ENCODE measurements at regions not wholly inside any gene's neighbourhood (a gene's known extent, or its start where the extent isn't known, plus 50 kb on each side); places are given as distances from the start of the nearest gene placed in this dataset.

- no peak for TF ChIP-seq EZH2phosphoT487 (IDR thresholded peaks at IDR 0.05)
- TF ChIP-seq CTCF (IDR thresholded peaks at IDR 0.05), result no peak
- no peak for TF ChIP-seq EZH2 (IDR thresholded peaks at IDR 0.05)
- Histone ChIP-seq H3K9me3 (ENCODE audit: low read depth) (no peaks in the 10 kb centered on the region), H3K27me3 (peaks cover 5% of the 10 kb centered on the region), H3K9ac (no peak overlapping the region), H3F3A (ENCODE audit: low read depth) (peaks cover 30% of the 10 kb centered on the region), H3K27ac (no peak overlapping the region), H3K4me2 (no peak overlapping the region), H4K20me1 (ENCODE audit: low read depth) (peaks cover 11% of the 10 kb centered on the region), H2AFZ (replicated peaks) (no peak overlapping the region), H3K79me2 (ENCODE audit: low read depth) (no peaks in the 10 kb centered on the region), H3K4me3 (no peak overlapping the region), H3K4me1 (peaks cover 29% of the 10 kb centered on the region), H3K36me3 (no peaks in the 10 kb centered on the region)
- Mint-ChIP-seq H3K4me3 (no peak overlapping the region), H3K27ac (no peak overlapping the region), H3K27me3 (ENCODE audit: insufficient read depth, low read depth) (peaks cover 9% of the 10 kb centered on the region), H3K36me3 (no peaks in the 10 kb centered on the region), H3K4me1 (peaks cover 9% of the 10 kb centered on the region), H3K9me3 (peaks cover 2% of the 10 kb centered on the region)
- DNase-seq (ENCODE audit: low spot score), result no peak
These were observed 157.1 kb downstream of the TLE1 start for GRCh38 chr9:81532251-81532650.

- Mint-ChIP-seq H3K4me3 (no peak overlapping the region), H3K36me3 (no peaks in the 10 kb centered on the region), H3K27me3 (ENCODE audit: insufficient read depth, low read depth) (peaks cover 8% of the 10 kb centered on the region), H3K9me3 (peaks cover 2% of the 10 kb centered on the region), H3K4me1 (peaks cover 8% of the 10 kb centered on the region), H3K27ac (no peak overlapping the region)
- no peak overlapping the region for H3K4me2 ChIP-seq
- H3K27me3 ChIP-seq, result no peaks in the 10 kb centered on the region
- peaks cover 23% of the 10 kb centered on the region for H3K4me1 ChIP-seq
- H3K36me3 ChIP-seq, result no peaks in the 10 kb centered on the region
- H3K79me2 ChIP-seq (ENCODE audit: low read depth), result no peaks in the 10 kb centered on the region
- H3K9ac ChIP-seq, result no peak overlapping the region
- DNase-seq (ENCODE audit: low spot score), result no peak
- TF ChIP-seq EZH2 (IDR thresholded peaks at IDR 0.05), result no peak
- no peak for TF ChIP-seq EZH2phosphoT487 (IDR thresholded peaks at IDR 0.05)
- no peak for TF ChIP-seq CTCF (IDR thresholded peaks at IDR 0.05)
- H2AFZ ChIP-seq (replicated peaks), result no peak overlapping the region
- H3F3A ChIP-seq (ENCODE audit: low read depth), result peaks cover 23% of the 10 kb centered on the region
- no peaks in the 10 kb centered on the region for H3K9me3 ChIP-seq (ENCODE audit: low read depth)
- peaks cover 7% of the 10 kb centered on the region for H4K20me1 ChIP-seq (ENCODE audit: low read depth)
- no peak overlapping the region for H3K27ac ChIP-seq
- no peak overlapping the region for H3K4me3 ChIP-seq
These were observed 157.8 kb downstream of the TLE1 start for GRCh38 chr9:81531511-81531910.

- DNase-seq (ENCODE audit: low spot score), result no peak
- Histone ChIP-seq H4K20me1 (ENCODE audit: low read depth) (peaks cover under 1% of the 10 kb centered on the region), H3K4me3 (no peak overlapping the region), H3F3A (ENCODE audit: low read depth) (peaks cover 17% of the 10 kb centered on the region), H3K79me2 (ENCODE audit: low read depth) (no peaks in the 10 kb centered on the region), H3K9ac (no peak overlapping the region), H3K27ac (no peak overlapping the region), H3K4me2 (no peak overlapping the region), H3K9me3 (ENCODE audit: low read depth) (no peaks in the 10 kb centered on the region), H2AFZ (replicated peaks) (no peak overlapping the region), H3K27me3 (no peaks in the 10 kb centered on the region), H3K4me1 (peaks cover 17% of the 10 kb centered on the region), H3K36me3 (no peaks in the 10 kb centered on the region)
- Mint-ChIP-seq H3K4me3 (no peak overlapping the region), H3K27ac (no peak overlapping the region), H3K4me1 (peaks cover 8% of the 10 kb centered on the region), H3K36me3 (no peaks in the 10 kb centered on the region), H3K9me3 (peaks cover 4% of the 10 kb centered on the region), H3K27me3 (ENCODE audit: insufficient read depth, low read depth) (peaks cover 8% of the 10 kb centered on the region)
- TF ChIP-seq CTCF (IDR thresholded peaks at IDR 0.05) (no peak), EZH2phosphoT487 (IDR thresholded peaks at IDR 0.05) (no peak), EZH2 (IDR thresholded peaks at IDR 0.05) (no peak)
These were observed 158.5 kb downstream of the TLE1 start for GRCh38 chr9:81530846-81531245.

Data from neural progenitor cell (in vitro differentiated cells).